Activated CD4-positive, alpha-beta T cell treated with anti-CD3 and anti-CD28 coated beads, Interleukin-2, amount 50 U/mL, for 4 hours (primary cell): ENCODE measurements at regions not wholly inside any gene's neighbourhood (a gene's known extent, or its start where the extent isn't known, plus 50 kb on each side); places are given as distances from the start of the nearest gene placed in this dataset.
"Not testable (repeated sequence)": the region's sequence is repeated elsewhere in the genome, so short reads cannot be mapped to it uniquely, and the experiment has no call there.

Experiments
- DNase-seq, 2 experiments: peaks; one replicate each; pipeline ENCODE4 v3.0.0-alpha.2; 2020

GRCh38 chr4:29058531-29058930 lies 1661.6 kb upstream of the PCDH7 start:
- no peak for DNase-seq

GRCh38 chr4:29066861-29067260 lies 1653.3 kb upstream of the PCDH7 start:
- DNase-seq, result no peak

- no peak for DNase-seq
Observed at GRCh38 chr4:29073571-29073970, 1646.6 kb upstream of the PCDH7 start.

GRCh38 chr4:29075366-29075765 lies 1644.8 kb upstream of the PCDH7 start:
- no peak for DNase-seq

- no peak for DNase-seq
Observed at GRCh38 chr4:29079260-29079659, 1640.9 kb upstream of the PCDH7 start.

- no peak for DNase-seq
Observed at GRCh38 chr4:29081234-29081955, 1638.8 kb upstream of the PCDH7 start.

GRCh38 chr4:29082684-29083083 lies 1637.5 kb upstream of the PCDH7 start:
- no peak for DNase-seq

GRCh38 chr4:29085748-29086147 lies 1634.4 kb upstream of the PCDH7 start:
- no peak for DNase-seq

GRCh38 chr4:29104694-29105093 lies 1615.5 kb upstream of the PCDH7 start:
- no peak for DNase-seq

GRCh38 chr4:29113960-29114359 lies 1606.2 kb upstream of the PCDH7 start:
- no peak for DNase-seq

- not testable (repeated sequence) for DNase-seq
Observed at GRCh38 chr4:29117231-29117722, 1602.9 kb upstream of the PCDH7 start.

GRCh38 chr4:29121586-29121985 lies 1598.6 kb upstream of the PCDH7 start:
- no peak for DNase-seq

GRCh38 chr4:29128810-29129209 lies 1591.4 kb upstream of the PCDH7 start:
- DNase-seq, result no peak

- no peak for DNase-seq
Observed at GRCh38 chr4:29131304-29131703, 1588.9 kb upstream of the PCDH7 start.

GRCh38 chr4:29142708-29143107 lies 1577.5 kb upstream of the PCDH7 start:
- DNase-seq, result no peak

GRCh38 chr4:29151584-29151983 lies 1568.6 kb upstream of the PCDH7 start:
- DNase-seq, result no peak

GRCh38 chr4:29153642-29154041 lies 1566.5 kb upstream of the PCDH7 start:
- no peak for DNase-seq

GRCh38 chr4:29175291-29175690 lies 1544.9 kb upstream of the PCDH7 start:
- DNase-seq, result no peak

- DNase-seq, result no peak
Observed at GRCh38 chr4:29199025-29199424, 1521.1 kb upstream of the PCDH7 start.

- no peak for DNase-seq
Observed at GRCh38 chr4:29199485-29199884, 1520.7 kb upstream of the PCDH7 start.

- DNase-seq, result no peak
Observed at GRCh38 chr4:29213020-29213419, 1507.1 kb upstream of the PCDH7 start.

- DNase-seq, result no peak
Observed at GRCh38 chr4:29220761-29221160, 1499.4 kb upstream of the PCDH7 start.

- no peak for DNase-seq
Observed at GRCh38 chr4:29224911-29225310, 1495.3 kb upstream of the PCDH7 start.

GRCh38 chr4:29240641-29241040 lies 1479.5 kb upstream of the PCDH7 start:
- no peak for DNase-seq

- DNase-seq, result no peak
Observed at GRCh38 chr4:29243054-29243453, 1477.1 kb upstream of the PCDH7 start.
